HCT116 (cell line): ENCODE measurements at regions not wholly inside any gene's neighbourhood (a gene's known extent, or its start where the extent isn't known, plus 50 kb on each side); places are given as distances from the start of the nearest gene placed in this dataset.

Source experiments
- ATAC-seq: fragments of 200-7000 bp; cut with Tn5 transposase; 2 replicates; pipeline ENCODE4 v1.9.1; 2020; ENCODE audit warnings: mild to moderate bottlenecking, moderate library complexity
- BruUV-seq: library from RNA; stranded (reverse); fragments of 400-500 nt; replicated peaks from 2 replicates; lab custom pipeline; 2021; lab: Mats Ljungman, UMichigan
- CTCF ChIA-PET: fragments of 300-600 bp; sonication (Branson Sonifier 250); formaldehyde crosslinking; loops from one replicate; lab custom pipeline; 2021; ENCODE audit warnings: antibody characterized with exemption; lab: Charles Lee
- POLR2A ChIA-PET: fragments of 300-600, 350-600 bp; sonication (Branson Sonifier 250); formaldehyde crosslinking; loops from one replicate; lab custom pipeline; 2021; ENCODE audit warnings: antibody characterized with exemption; lab: Charles Lee
- RAD21 ChIA-PET, 2 experiments: fragments of 300-600 bp; sonication (Branson Sonifier 250); formaldehyde crosslinking; loops; one replicate each; lab custom pipeline; 2023; ENCODE audit warnings: low total read pairs in 2 of 2; ENCODE audit not compliant: uncharacterized antibody in 2 of 2, unreplicated experiment in 2 of 2, low non-redundant PET in 1 of 2; lab: Charles Lee
- DNase-seq: peaks from one replicate; pipeline ENCODE4 v3.0.0-alpha.2; 2010; ENCODE audit warnings: low read depth, low spot score
- H2AFZ ChIP-seq: fragments of 200-600 bp; shearing (Covaris generic), sonication (generic); 2 replicates; pipeline ENCODE4 v1.6.1; 2017; ENCODE audit warnings: low read depth, mixed run types, mixed read lengths, antibody characterized with exemption, low read length; ENCODE audit not compliant: poor library complexity, severe bottlenecking
- H3K27ac ChIP-seq: 2 replicates; pipeline ENCODE4 v1.5.1; 2012; ENCODE audit warnings: low read depth, low read length
- H3K27me3 ChIP-seq: fragments of 200-600 bp; sonication (generic); 2 replicates; pipeline ENCODE4 v1.6.1; 2016; ENCODE audit warnings: mixed run types, low read length, mixed read lengths; ENCODE audit not compliant: insufficient read depth
- H3K36me3 ChIP-seq, 2 experiments: fragments of 200-500 bp in 1 of 2; fragments of 200-600 bp in 1 of 2; sonication (Bioruptor generic) in 1 of 2; sonication (generic) in 1 of 2; 2 replicates each; pipeline versions ENCODE4 v1.5.1 to v1.6.1; 2014 to 2016; ENCODE audit warnings: low read length in 2 of 2, inconsistent platforms in 1 of 2, mixed read lengths in 1 of 2, mixed run types in 1 of 2; ENCODE audit not compliant: insufficient read depth in 2 of 2, control insufficient read depth in 1 of 2
- H3K4me1 ChIP-seq, 2 experiments: fragments of 200-600 bp in 1 of 2; sonication (generic) in 1 of 2; 2 replicates each; pipeline versions ENCODE4 v1.5.1 to v1.6.1; 2012 to 2017; ENCODE audit warnings: low read length in 2 of 2, inconsistent platforms in 1 of 2, mild to moderate bottlenecking in 1 of 2, mixed read lengths in 1 of 2, mixed run types in 1 of 2, moderate library complexity in 1 of 2; ENCODE audit not compliant: insufficient read depth in 2 of 2, control insufficient read depth in 1 of 2
- H3K4me2 ChIP-seq: fragments of 200-600 bp; sonication (generic); 2 replicates; pipeline ENCODE4 v1.6.1; 2017; ENCODE audit warnings: mixed run types, low read length, mixed read lengths
- H3K4me3 ChIP-seq, 2 experiments: fragments of 200-600 bp in 1 of 2; sonication (generic) in 1 of 2; replicated peaks in 1 of 2; 2 replicates each; pipeline ENCODE4 v1.5.1; 2011 to 2016; ENCODE audit warnings: low read length in 2 of 2, control low read depth in 1 of 2, low read depth in 1 of 2, mild to moderate bottlenecking in 1 of 2, mixed read lengths in 1 of 2, mixed run types in 1 of 2
- H3K79me2 ChIP-seq: fragments of 200-600 bp; sonication (generic); 2 replicates; pipeline ENCODE4 v1.6.1; 2017; ENCODE audit warnings: mild to moderate bottlenecking, mixed run types, low read length, moderate library complexity, mixed read lengths; ENCODE audit not compliant: insufficient read depth
- H3K9ac ChIP-seq: fragments of 200-600 bp; sonication (generic); 2 replicates; pipeline ENCODE4 v1.6.1; 2016; ENCODE audit warnings: low read length, mixed read lengths
- H3K9me2 ChIP-seq: fragments of 200-600 bp; sonication (generic), shearing (Covaris generic); 2 replicates; pipeline ENCODE4 v1.6.1; 2017; ENCODE audit warnings: mixed run types, mild to moderate bottlenecking, moderate library complexity; ENCODE audit not compliant: insufficient read depth
- H3K9me3 ChIP-seq, 2 experiments: fragments of 200-500 bp in 1 of 2; fragments of 200-600 bp in 1 of 2; sonication (Bioruptor generic) in 1 of 2; sonication (generic) in 1 of 2; 2 replicates each; pipeline ENCODE4 v1.6.1; 2014 to 2017; ENCODE audit warnings: low read length in 2 of 2, mixed read lengths in 2 of 2, inconsistent platforms in 1 of 2, low read depth in 1 of 2, mild to moderate bottlenecking in 1 of 2, mixed run types in 1 of 2, moderate library complexity in 1 of 2; ENCODE audit not compliant: control insufficient read depth in 1 of 2, insufficient read depth in 1 of 2
- H4K20me1 ChIP-seq: fragments of 200-600 bp; sonication (generic), shearing (Covaris generic); 2 replicates; pipeline ENCODE4 v1.6.1; 2017; ENCODE audit warnings: mixed run types, mild to moderate bottlenecking, moderate library complexity; ENCODE audit not compliant: insufficient read depth
- CEBPB ChIP-seq: IDR thresholded peaks from 2 replicates; pipeline ENCODE4 v1.6.1; 2012; ENCODE audit warnings: low read depth
- EGR1 ChIP-seq: IDR thresholded peaks from 2 replicates; pipeline ENCODE4 v1.6.1; 2012; ENCODE audit warnings: low read depth
- EZH2 ChIP-seq: fragments of 200-600 bp; sonication (generic); IDR thresholded peaks from 2 replicates; pipeline ENCODE4 v1.6.1; 2017; ENCODE audit warnings: antibody characterized with exemption, mixed run types
- EZH2phosphoT487 ChIP-seq: fragments of 200-600 bp; IDR thresholded peaks from 2 replicates; pipeline ENCODE4 v1.6.1; 2018; ENCODE audit warnings: antibody characterized with exemption, borderline replicate concordance
- FOSL1 ChIP-seq: IDR thresholded peaks from 2 replicates; pipeline ENCODE4 v1.6.1; 2012; ENCODE audit warnings: low read depth
- JUND ChIP-seq: IDR thresholded peaks from 2 replicates; pipeline ENCODE4 v1.6.1; 2012
- POLR2AphosphoS5 ChIP-seq: IDR thresholded peaks from 2 replicates; pipeline ENCODE4 v1.6.1; 2011; ENCODE audit warnings: mild to moderate bottlenecking, low read depth, low read length, moderate library complexity
- SIN3A ChIP-seq: IDR thresholded peaks from 2 replicates; pipeline ENCODE4 v1.6.1; 2012; ENCODE audit warnings: low read depth
- SP1 ChIP-seq: IDR thresholded peaks from 2 replicates; pipeline ENCODE4 v1.6.1; 2012; ENCODE audit warnings: low read depth
- SRF ChIP-seq: IDR thresholded peaks from 2 replicates; pipeline ENCODE4 v1.6.1; 2012; ENCODE audit warnings: low read depth
- TCF7L2 ChIP-seq: IDR thresholded peaks from 2 replicates; pipeline ENCODE4 v1.7.0; 2011; ENCODE audit warnings: borderline replicate concordance, inconsistent platforms; ENCODE audit not compliant: insufficient read depth, insufficient read length; ENCODE audit errors: extremely low read depth
- YY1 ChIP-seq: IDR thresholded peaks from 2 replicates; pipeline ENCODE4 v1.6.1; 2011; ENCODE audit warnings: low read length, low read depth, moderate library complexity, mild to moderate bottlenecking; ENCODE audit not compliant: insufficient replicate concordance; ENCODE audit errors: extremely low read depth
- ZNF274 ChIP-seq: fragments of 200-500 bp; sonication (Bioruptor generic); IDR thresholded peaks from 2 replicates; pipeline ENCODE4 v1.6.1; 2014; ENCODE audit warnings: mild to moderate bottlenecking, low read depth, low read length, inconsistent platforms
- intact Hi-C: fragments of 100-400 bp; cut with micrococcal nuclease; formaldehyde crosslinking; loops from 2 replicates; pipeline ENCODE4 v1.10.0; 2022
- TF ChIP-seq, protein P1 (sequence below): IDR thresholded peaks from 2 replicates; pipeline ENCODE4 v1.6.1; 2012; ENCODE audit warnings: low read depth
- TF ChIP-seq, protein P2 (sequence below), 3 experiments: fragments of 200-600 bp in 1 of 3; sonication (generic) in 1 of 3; IDR thresholded peaks in 2 of 3; conservative IDR thresholded peaks in 1 of 3; 2 replicates each; pipeline ENCODE4 v1.5.1; 2012 to 2017; ENCODE audit warnings: low read depth in 2 of 3, low read length in 2 of 3, antibody characterized with exemption in 1 of 3, borderline replicate concordance in 1 of 3, control low read depth in 1 of 3, mild to moderate bottlenecking in 1 of 3, mixed read lengths in 1 of 3, mixed run types in 1 of 3, moderate library complexity in 1 of 3; ENCODE audit not compliant: insufficient read depth in 1 of 3
- TF ChIP-seq, protein P3 (sequence below): IDR thresholded peaks from 2 replicates; pipeline ENCODE4 v1.6.1; 2012

DNA sequence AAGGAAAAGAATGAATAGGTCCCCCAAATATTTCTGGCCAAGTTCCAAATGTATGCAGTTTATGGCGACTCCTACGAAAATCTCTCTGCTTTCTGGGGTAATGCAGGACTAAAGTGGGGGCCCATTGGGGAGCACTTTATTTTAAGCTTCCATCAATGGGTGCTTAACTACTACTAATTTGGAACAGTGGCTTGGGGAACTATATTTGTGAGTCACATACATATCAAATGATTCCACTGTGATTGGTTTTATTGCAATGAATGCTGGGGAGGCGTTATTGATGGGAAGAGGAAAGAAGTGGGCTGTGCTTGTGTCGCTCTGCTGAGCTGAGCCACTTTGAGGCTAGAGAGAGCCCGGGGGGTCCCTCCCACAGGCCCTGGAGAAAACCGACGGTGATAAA is 560.4 kb upstream of the SALL3 start:
- intact Hi-C loops = no loop called here
- CTCF ChIA-PET = no interaction called here
- TF ChIP-seq EZH2 (no peak), TCF7L2 (no peak), YY1 (no peak), POLR2AphosphoS5 (no peak), EGR1 (no peak), JUND (no peak), SP1 (no peak), SIN3A (no peak), EZH2phosphoT487 (no peak), CEBPB (no peak), ZNF274 (no peak), SRF (no peak), FOSL1 (no peak)
- TF ChIP-seq, protein P1, sequence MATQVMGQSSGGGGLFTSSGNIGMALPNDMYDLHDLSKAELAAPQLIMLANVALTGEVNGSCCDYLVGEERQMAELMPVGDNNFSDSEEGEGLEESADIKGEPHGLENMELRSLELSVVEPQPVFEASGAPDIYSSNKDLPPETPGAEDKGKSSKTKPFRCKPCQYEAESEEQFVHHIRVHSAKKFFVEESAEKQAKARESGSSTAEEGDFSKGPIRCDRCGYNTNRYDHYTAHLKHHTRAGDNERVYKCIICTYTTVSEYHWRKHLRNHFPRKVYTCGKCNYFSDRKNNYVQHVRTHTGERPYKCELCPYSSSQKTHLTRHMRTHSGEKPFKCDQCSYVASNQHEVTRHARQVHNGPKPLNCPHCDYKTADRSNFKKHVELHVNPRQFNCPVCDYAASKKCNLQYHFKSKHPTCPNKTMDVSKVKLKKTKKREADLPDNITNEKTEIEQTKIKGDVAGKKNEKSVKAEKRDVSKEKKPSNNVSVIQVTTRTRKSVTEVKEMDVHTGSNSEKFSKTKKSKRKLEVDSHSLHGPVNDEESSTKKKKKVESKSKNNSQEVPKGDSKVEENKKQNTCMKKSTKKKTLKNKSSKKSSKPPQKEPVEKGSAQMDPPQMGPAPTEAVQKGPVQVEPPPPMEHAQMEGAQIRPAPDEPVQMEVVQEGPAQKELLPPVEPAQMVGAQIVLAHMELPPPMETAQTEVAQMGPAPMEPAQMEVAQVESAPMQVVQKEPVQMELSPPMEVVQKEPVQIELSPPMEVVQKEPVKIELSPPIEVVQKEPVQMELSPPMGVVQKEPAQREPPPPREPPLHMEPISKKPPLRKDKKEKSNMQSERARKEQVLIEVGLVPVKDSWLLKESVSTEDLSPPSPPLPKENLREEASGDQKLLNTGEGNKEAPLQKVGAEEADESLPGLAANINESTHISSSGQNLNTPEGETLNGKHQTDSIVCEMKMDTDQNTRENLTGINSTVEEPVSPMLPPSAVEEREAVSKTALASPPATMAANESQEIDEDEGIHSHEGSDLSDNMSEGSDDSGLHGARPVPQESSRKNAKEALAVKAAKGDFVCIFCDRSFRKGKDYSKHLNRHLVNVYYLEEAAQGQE = no peak
- TF ChIP-seq, protein P2, sequence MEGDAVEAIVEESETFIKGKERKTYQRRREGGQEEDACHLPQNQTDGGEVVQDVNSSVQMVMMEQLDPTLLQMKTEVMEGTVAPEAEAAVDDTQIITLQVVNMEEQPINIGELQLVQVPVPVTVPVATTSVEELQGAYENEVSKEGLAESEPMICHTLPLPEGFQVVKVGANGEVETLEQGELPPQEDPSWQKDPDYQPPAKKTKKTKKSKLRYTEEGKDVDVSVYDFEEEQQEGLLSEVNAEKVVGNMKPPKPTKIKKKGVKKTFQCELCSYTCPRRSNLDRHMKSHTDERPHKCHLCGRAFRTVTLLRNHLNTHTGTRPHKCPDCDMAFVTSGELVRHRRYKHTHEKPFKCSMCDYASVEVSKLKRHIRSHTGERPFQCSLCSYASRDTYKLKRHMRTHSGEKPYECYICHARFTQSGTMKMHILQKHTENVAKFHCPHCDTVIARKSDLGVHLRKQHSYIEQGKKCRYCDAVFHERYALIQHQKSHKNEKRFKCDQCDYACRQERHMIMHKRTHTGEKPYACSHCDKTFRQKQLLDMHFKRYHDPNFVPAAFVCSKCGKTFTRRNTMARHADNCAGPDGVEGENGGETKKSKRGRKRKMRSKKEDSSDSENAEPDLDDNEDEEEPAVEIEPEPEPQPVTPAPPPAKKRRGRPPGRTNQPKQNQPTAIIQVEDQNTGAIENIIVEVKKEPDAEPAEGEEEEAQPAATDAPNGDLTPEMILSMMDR (IDR thresholded peaks at IDR 0.05 in 2 of 3, conservative IDR thresholded peaks at IDR 0.05 in 1 of 3; ENCODE audit: borderline replicate concordance in 1 of 3, insufficient read depth in 1 of 3, low read depth in 2 of 3, low read length in 2 of 3) = no peak
- TF ChIP-seq, protein P3, sequence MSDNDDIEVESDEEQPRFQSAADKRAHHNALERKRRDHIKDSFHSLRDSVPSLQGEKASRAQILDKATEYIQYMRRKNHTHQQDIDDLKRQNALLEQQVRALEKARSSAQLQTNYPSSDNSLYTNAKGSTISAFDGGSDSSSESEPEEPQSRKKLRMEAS = no peak
- TF ChIP-seq, all 23 proteins: peak for 0
- H3K9me3 ChIP-seq = peaks cover 0 to 22% of the 10 kb centered on the region in 2 experiments; a peak in 2 of 4 replicates
- H3K4me3 ChIP-seq = no peak overlapping the region
- no peak overlapping the region for H3K4me2 ChIP-seq
- no peaks in the 10 kb centered on the region for H3K9me2 ChIP-seq
- no peaks in the 10 kb centered on the region for H4K20me1 ChIP-seq
- no peak for DNase-seq
- no TSS peak for BruUV-seq
- no peaks in the 10 kb centered on the region for H3K79me2 ChIP-seq
- no peaks in the 10 kb centered on the region for H3K4me1 ChIP-seq
- ChIA-PET POLR2A (no interaction called here), RAD21 (no interaction called here)
- no peaks in the 10 kb centered on the region for H3K27me3 ChIP-seq
- ATAC-seq = no peak
- H3K36me3 ChIP-seq = no peaks in the 10 kb centered on the region
- no peak overlapping the region for H3K9ac ChIP-seq
- H2AFZ ChIP-seq = no peak overlapping the region
- H3K27ac ChIP-seq = no peak overlapping the region
